ENCODE measurements at regions not wholly inside any gene's neighbourhood (a gene's known extent, or its start where the extent isn't known, plus 50 kb on each side); places are given as distances from the start of the nearest gene placed in this dataset.
"Not testable (repeated sequence)": the region's sequence is repeated elsewhere in the genome, so short reads cannot be mapped to it uniquely, and the experiment has no call there.

DNA sequence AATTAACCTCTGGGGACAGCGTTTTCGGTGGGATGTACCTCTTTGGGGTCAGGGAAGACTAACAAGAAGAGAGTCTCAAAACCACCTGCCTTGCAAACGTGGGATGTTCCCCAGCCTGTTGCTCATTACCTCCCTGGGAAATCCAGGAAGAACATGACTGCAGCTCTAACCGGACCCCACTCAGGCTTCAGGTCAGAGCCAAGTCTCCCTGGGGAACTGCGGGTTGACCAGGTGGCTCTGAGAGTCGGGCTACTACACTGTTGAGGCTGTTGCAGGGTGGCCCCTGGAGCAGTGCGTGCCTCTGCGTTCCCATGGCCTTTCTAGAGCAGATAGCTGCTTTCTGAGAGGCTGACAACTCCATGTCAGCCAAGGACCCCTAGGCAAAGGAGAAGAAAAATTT, 309.1 kb downstream of the FOXL1 start:
- Histone ChIP-seq H3K27ac (no peak overlapping the region), H3K4me3 (no peak overlapping the region), H3K27me3 (peaks cover 0 to 57% of the 10 kb centered on the region in 2 donors), H3K9me3 (no peaks in the 10 kb centered on the region), H3K4me1 (no peaks in the 10 kb centered on the region), H3K36me3 (no peaks in the 10 kb centered on the region)
- ATAC-seq (no peak), DNase-seq (no peak)
- TF ChIP-seq, protein P1, sequence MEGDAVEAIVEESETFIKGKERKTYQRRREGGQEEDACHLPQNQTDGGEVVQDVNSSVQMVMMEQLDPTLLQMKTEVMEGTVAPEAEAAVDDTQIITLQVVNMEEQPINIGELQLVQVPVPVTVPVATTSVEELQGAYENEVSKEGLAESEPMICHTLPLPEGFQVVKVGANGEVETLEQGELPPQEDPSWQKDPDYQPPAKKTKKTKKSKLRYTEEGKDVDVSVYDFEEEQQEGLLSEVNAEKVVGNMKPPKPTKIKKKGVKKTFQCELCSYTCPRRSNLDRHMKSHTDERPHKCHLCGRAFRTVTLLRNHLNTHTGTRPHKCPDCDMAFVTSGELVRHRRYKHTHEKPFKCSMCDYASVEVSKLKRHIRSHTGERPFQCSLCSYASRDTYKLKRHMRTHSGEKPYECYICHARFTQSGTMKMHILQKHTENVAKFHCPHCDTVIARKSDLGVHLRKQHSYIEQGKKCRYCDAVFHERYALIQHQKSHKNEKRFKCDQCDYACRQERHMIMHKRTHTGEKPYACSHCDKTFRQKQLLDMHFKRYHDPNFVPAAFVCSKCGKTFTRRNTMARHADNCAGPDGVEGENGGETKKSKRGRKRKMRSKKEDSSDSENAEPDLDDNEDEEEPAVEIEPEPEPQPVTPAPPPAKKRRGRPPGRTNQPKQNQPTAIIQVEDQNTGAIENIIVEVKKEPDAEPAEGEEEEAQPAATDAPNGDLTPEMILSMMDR (IDR thresholded peaks at IDR 0.05) = no peak
- intact Hi-C loops (cut with DNase I) = no loop called here

- Histone ChIP-seq H3K27ac (no peak overlapping the region), H3K36me3 (no peaks in the 10 kb centered on the region), H3K27me3 (peaks cover 0 to 59% of the 10 kb centered on the region in 2 donors), H3K4me3 (no peak overlapping the region), H3K9me3 (no peaks in the 10 kb centered on the region), H3K4me1 (no peaks in the 10 kb centered on the region)
- no peak for DNase-seq
- TF ChIP-seq, protein P1 (IDR thresholded peaks at IDR 0.05) = no peak
- no peak for ATAC-seq
- intact Hi-C loops (cut with DNase I) = no loop called here
Measured at GRCh38 chr16:86888231-86889053, 310.1 kb downstream of the FOXL1 start.

DNA sequence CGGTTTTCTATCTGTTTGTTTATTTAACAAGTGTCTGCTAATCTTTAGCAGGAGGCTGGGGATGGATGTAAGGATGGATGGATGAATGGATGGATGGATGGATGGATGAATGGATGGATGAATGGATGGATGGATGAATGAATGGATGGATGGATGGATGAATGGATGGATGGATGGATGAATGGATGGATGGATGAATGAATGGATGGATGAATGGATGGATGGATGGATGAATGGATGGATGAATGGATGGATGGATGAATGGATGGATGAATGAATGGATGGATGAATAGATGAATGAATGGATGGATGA, 310.7 kb downstream of the FOXL1 start:
- H3K27ac ChIP-seq; intact Hi-C loops (cut with DNase I); DNase-seq; H3K36me3 ChIP-seq; H3K4me3 ChIP-seq; H3K9me3 ChIP-seq; ATAC-seq; H3K4me1 ChIP-seq: not testable (repeated sequence)
- peaks cover 0 to 61% of the 10 kb centered on the region in 2 donors for H3K27me3 ChIP-seq

GRCh38 chr16:86889974-86890373, 311.6 kb downstream of the FOXL1 start:
- peaks cover 0 to 66% of the 10 kb centered on the region in 2 donors for H3K27me3 ChIP-seq
- H3K36me3 ChIP-seq = no peaks in the 10 kb centered on the region
- no peak overlapping the region for H3K27ac ChIP-seq
- H3K4me3 ChIP-seq = no peak overlapping the region
- ATAC-seq (no peak), DNase-seq (no peak)
- intact Hi-C loops (cut with DNase I) = no loop called here
- no peaks in the 10 kb centered on the region for H3K4me1 ChIP-seq
- no peaks in the 10 kb centered on the region for H3K9me3 ChIP-seq
- TF ChIP-seq, protein P1 (IDR thresholded peaks at IDR 0.05) = no peak

DNA sequence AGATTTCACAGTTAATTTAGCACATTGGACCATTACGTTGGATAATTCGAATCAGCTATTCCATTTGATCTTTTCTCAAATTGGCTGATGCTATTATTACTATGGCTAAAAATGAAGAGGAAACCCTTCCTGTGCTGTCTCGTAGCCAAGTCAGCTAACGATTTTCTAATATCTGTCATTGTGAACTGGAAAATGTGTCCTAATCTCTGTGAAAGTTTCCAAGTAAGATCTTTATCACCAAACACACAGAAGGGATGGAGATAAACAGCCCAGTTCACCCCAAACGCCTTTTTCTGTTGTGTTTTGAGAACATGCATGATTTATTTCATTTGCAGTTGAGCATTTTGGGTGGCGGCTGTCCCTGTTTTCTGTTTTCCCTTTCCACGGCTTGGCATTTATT, 312.8 kb downstream of the FOXL1 start:
- Histone ChIP-seq H3K4me3 (no peak overlapping the region), H3K4me1 (no peaks in the 10 kb centered on the region), H3K9me3 (no peaks in the 10 kb centered on the region), H3K27me3 (peaks cover 0 to 76% of the 10 kb centered on the region in 2 donors), H3K36me3 (no peaks in the 10 kb centered on the region), H3K27ac (no peak overlapping the region)
- ATAC-seq (no peak), DNase-seq (no peak)
- intact Hi-C loops (cut with DNase I) = no loop called here
- TF ChIP-seq, protein P1 (IDR thresholded peaks at IDR 0.05) = no peak

GRCh38 chr16:86891631-86892030, 313.3 kb downstream of the FOXL1 start:
- H3K36me3 ChIP-seq = no peaks in the 10 kb centered on the region
- DNase-seq (no peak), ATAC-seq (no peak)
- no peaks in the 10 kb centered on the region for H3K4me1 ChIP-seq
- H3K9me3 ChIP-seq = no peaks in the 10 kb centered on the region
- H3K27ac ChIP-seq = no peak overlapping the region
- H3K4me3 ChIP-seq = no peak overlapping the region
- intact Hi-C loops (cut with DNase I) = no loop called here
- H3K27me3 ChIP-seq = peaks cover 0 to 73% of the 10 kb centered on the region in 2 donors
- TF ChIP-seq, protein P1 (IDR thresholded peaks at IDR 0.05) = no peak
